ENCODE measurements at regions not wholly inside any gene's neighbourhood (a gene's known extent, or its start where the extent isn't known, plus 50 kb on each side); places are given as distances from the start of the nearest gene placed in this dataset.

- ATAC-seq (no peak), DNase-seq (ENCODE audit: low read depth, low spot score) (no peak)
- POLR2A ChIA-PET = interaction anchor here (0.6 kb wide), 1 partner anchor 13 kb away, joined by 3 read pairs; no protein-coding TSS in a partner anchor
- in situ Hi-C loops (cut with HindIII; ENCODE audit: low pct_unique_long_range_greater_than_20kb, low sequenced_read_pairs) = no loop called here
- Histone ChIP-seq H3K27ac (ENCODE audit: low read length) (peak overlapping the region; percentile 46; the same call in 1 of the 2 replicates), H3K4me1 (ENCODE audit: control insufficient read depth, insufficient read depth, low read length) (no peaks in the 10 kb centered on the region), H3K9me3 (ENCODE audit: control insufficient read depth, insufficient read depth, low read depth, low read length) (no peaks in the 10 kb centered on the region), H3K27me3 (ENCODE audit: control insufficient read depth, insufficient read depth, low read length) (no peaks in the 10 kb centered on the region), H3K4me3 (ENCODE audit: low read depth in 2 of 2, low read length in 2 of 2) (no peak overlapping the region), H3K36me3 (ENCODE audit: control insufficient read depth, insufficient read depth, low read length) (no peaks in the 10 kb centered on the region)
- TF ChIP-seq TCF7L2 (IDR thresholded peaks at IDR 0.05; ENCODE audit: low read depth, low read length) (no peak), CTCF (IDR thresholded peaks at IDR 0.05) (no peak), SIN3A (IDR thresholded peaks at IDR 0.05; ENCODE audit: borderline replicate concordance, insufficient read depth, low read depth, low read length) (no peak), REST (IDR thresholded peaks at IDR 0.05; ENCODE audit: insufficient read depth in 1 of 2, low read depth in 2 of 2, low read length in 1 of 2) (no peak), POLR2AphosphoS5 (IDR thresholded peaks at IDR 0.05; ENCODE audit: low read depth, low read length) (no peak)
- intact Hi-C loops (cut with micrococcal nuclease; ENCODE audit: unreplicated experiment) = no loop called here
- no TSS peak for BruUV-seq (replicated peaks)
- CTCF ChIA-PET = interaction anchor here (0.6 to 0.8 kb wide), 2 partner anchors 10 to 233 kb away, joined by 3 to 4 read pairs; no protein-coding TSS in a partner anchor
Observed at GRCh38 chr6:47106216-47106615, 64.1 kb upstream of the ADGRF1 start.

GRCh38 chr6:47105469-47106178 lies 63.5 kb upstream of the ADGRF1 start:
- in situ Hi-C loops (cut with HindIII; ENCODE audit: low pct_unique_long_range_greater_than_20kb, low sequenced_read_pairs) (no loop called here), intact Hi-C loops (cut with micrococcal nuclease; ENCODE audit: unreplicated experiment) (no loop called here)
- POLR2A ChIA-PET = interaction anchor here (0.6 to 0.7 kb wide), 3 partner anchors 12 to 176 kb away, joined by 3 read pairs; no protein-coding TSS in a partner anchor
- TF ChIP-seq CTCF (IDR thresholded peaks at IDR 0.05) = no peak
- TF ChIP-seq TCF7L2 (IDR thresholded peaks at IDR 0.05; ENCODE audit: low read depth, low read length) = no peak
- no peak for TF ChIP-seq SIN3A (IDR thresholded peaks at IDR 0.05; ENCODE audit: borderline replicate concordance, insufficient read depth, low read depth, low read length)
- TF ChIP-seq POLR2AphosphoS5 (IDR thresholded peaks at IDR 0.05; ENCODE audit: low read depth, low read length) = no peak
- TF ChIP-seq REST (IDR thresholded peaks at IDR 0.05; ENCODE audit: insufficient read depth in 1 of 2, low read depth in 2 of 2, low read length in 1 of 2) = no peak
- BruUV-seq (replicated peaks) = no TSS peak
- no peaks in the 10 kb centered on the region for H3K27me3 ChIP-seq (ENCODE audit: control insufficient read depth, insufficient read depth, low read length)
- peak overlapping the region; percentile 46; the same call in 1 of the 2 replicates for H3K27ac ChIP-seq (ENCODE audit: low read length)
- DNase-seq (ENCODE audit: low read depth, low spot score) (no peak), ATAC-seq (no peak)
- H3K4me1 ChIP-seq (ENCODE audit: control insufficient read depth, insufficient read depth, low read length) = no peaks in the 10 kb centered on the region
- CTCF ChIA-PET = interaction anchor here (0.6 to 0.8 kb wide), 2 partner anchors 10 to 234 kb away, joined by 3 to 4 read pairs; no protein-coding TSS in a partner anchor
- H3K9me3 ChIP-seq (ENCODE audit: control insufficient read depth, insufficient read depth, low read depth, low read length) = no peaks in the 10 kb centered on the region
- H3K4me3 ChIP-seq (ENCODE audit: low read depth in 2 of 2, low read length in 2 of 2) = no peak overlapping the region
- H3K36me3 ChIP-seq (ENCODE audit: control insufficient read depth, insufficient read depth, low read length) = no peaks in the 10 kb centered on the region
